NCI-H2227 treated with DMSO at 0.1 percent for 48 hours (cell line): ENCODE measurements at regions not wholly inside any gene's neighbourhood (a gene's known extent, or its start where the extent isn't known, plus 50 kb on each side); places are given as distances from the start of the nearest gene placed in this dataset.
A peak's percentile ranks its signal among the peaks of the same experiment; 100 is the strongest.

Experiments
- DNase-seq: peaks from one replicate; lab custom pipeline; 2025; lab: John Stamatoyannopoulos, UW

GRCh38 chr6:8530785-8531435, 95.6 kb upstream of the SLC35B3 start:
- DNase-seq: peak; percentile 30

- no peak for DNase-seq
Measured at GRCh38 chr6:8529250-8529649, 93.9 kb upstream of the SLC35B3 start.

- no peak for DNase-seq
Measured at GRCh38 chr6:8527818-8528217, 92.5 kb upstream of the SLC35B3 start.

- no peak for DNase-seq
Measured at GRCh38 chr6:8526624-8527023, 91.3 kb upstream of the SLC35B3 start.

- no peak for DNase-seq
Measured at GRCh38 chr6:8525370-8525769, 90.0 kb upstream of the SLC35B3 start.

GRCh38 chr6:8513174-8513573, 77.8 kb upstream of the SLC35B3 start:
- no peak for DNase-seq

- no peak for DNase-seq
Measured at GRCh38 chr6:8507286-8507685, 71.9 kb upstream of the SLC35B3 start.

- no peak for DNase-seq
Measured at GRCh38 chr6:8506126-8506525, 70.8 kb upstream of the SLC35B3 start.

GRCh38 chr6:8499540-8499939, 64.2 kb upstream of the SLC35B3 start:
- DNase-seq: peak; percentile 19

GRCh38 chr6:8494730-8495129, 59.4 kb upstream of the SLC35B3 start:
- DNase-seq: no peak

- DNase-seq: no peak
Measured at GRCh38 chr6:8492536-8493133, 57.3 kb upstream of the SLC35B3 start.
